Suppressor macrophage (primary cell): ENCODE measurements at regions not wholly inside any gene's neighbourhood (a gene's known extent, or its start where the extent isn't known, plus 50 kb on each side); places are given as distances from the start of the nearest gene placed in this dataset.
"Not testable (repeated sequence)": the region's sequence is repeated elsewhere in the genome, so short reads cannot be mapped to it uniquely, and the experiment has no call there.

Source experiments
- DNase-seq, 4 experiments: peaks; one replicate each; pipeline ENCODE4 v3.0.0-alpha.2; 2020 to 2022

DNA sequence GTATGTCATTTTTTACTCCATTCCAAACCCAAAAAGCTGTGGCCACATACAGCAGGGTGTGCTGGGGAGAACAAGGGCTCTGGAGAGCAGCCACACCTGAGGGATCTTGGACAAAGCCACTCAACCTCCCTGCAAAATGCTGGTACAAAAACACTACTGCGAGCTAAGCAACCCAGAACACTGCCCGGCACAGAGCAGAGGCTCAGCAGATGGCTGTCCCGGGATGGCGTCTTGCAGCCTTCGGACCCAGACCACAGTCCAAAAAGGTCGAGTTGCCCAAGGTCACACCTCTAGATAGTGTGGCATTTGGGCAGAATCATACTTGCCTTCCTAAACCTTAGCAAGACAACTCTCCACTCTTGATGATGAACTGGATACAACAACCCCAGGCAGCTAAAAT, 197.6 kb upstream of the PRKX start:
- DNase-seq: not testable (repeated sequence)

DNA sequence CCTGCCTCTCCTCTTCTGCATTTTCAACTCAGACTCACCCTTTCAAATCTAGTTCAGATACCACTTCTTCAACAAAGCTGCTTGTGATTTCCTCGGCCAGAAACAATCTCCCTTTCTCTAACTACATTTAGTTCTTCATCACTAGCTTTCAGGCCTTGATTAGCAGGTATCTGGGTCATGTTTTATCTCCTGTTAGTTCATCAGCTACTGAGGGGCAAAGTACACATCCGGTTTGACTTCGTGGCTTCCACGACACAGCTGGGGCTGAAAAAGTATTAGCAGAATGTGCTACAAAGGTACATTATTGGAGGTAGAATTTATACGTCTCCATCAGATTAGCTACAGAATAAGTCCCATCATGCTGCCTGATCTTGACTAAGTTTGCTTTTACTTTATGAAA, 197.2 kb upstream of the PRKX start:
- DNase-seq: not testable (repeated sequence)

DNA sequence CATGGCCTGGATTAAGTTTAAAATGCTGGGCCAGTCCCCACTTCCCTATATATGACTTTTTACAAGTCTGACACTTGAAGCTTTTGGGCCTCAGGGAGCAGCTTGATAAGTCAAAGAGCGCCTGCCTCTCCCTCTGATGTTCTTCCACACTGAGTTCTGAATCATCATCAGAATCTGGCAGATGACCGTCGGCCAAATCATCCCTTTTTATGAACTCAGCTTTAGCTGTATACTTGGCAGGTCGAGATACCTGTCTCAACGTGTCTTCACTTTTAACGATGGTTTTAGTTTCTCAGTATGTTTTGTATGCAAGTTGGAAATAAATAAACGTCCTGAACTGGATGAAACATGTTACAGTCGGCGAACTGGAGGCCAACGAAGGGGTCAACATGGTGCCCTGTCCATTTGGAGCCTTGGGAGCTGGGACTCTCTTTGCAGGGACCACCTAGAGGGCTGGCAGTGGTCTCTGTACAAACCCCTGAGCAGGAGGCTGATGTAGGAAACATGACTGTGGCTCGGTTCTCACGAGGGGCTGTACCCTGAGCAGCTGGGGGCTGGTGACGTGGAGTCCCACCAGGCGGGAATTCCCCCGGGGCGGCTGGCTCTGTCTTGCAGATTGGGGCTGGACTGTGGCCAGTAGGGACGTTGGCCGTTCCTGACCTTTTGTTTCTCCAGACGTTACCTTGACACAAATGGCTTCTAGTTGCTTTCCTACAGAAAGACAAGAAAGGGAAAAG, 192.2 kb upstream of the PRKX start:
- DNase-seq: not testable (repeated sequence)

DNA sequence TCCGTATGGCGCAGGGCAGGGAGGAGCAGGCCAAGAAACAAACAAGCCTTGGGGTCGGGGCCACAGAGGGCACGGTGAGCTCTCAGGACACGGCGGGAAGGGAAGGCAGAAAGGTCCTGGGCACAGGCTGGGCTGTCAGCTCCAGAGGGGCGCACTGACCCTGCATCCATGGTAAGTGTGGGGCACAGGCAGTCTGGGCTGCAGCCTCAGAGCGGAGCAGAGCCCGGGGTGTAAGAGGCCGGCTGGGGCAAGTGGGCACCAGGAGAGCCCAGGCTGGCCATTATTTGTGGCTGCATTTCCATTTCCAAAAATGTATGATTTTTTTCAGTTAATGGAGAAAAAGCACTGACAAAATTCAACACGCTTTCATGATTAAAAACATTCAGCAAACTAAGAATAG, 188.8 kb upstream of the PRKX start:
- not testable (repeated sequence) for DNase-seq

DNA sequence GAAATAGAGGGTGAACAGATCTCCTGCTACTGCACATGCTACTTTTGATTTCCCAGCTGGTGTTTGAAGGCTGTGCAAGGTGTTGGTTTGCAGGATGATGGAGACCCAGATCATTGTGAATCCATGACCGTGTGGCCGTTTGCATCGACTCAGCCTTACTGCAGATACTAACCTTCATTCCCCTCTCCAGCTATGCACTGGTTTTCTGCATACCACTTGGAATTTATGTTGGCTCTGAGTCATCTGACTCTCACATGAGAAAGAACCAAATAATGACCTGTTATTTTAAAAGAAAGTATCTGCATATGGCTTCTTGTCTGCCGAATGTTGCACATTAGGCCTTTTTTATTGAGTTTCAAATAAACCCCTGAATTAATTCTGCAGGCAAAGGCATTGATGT, 183.3 kb upstream of the PRKX start:
- not testable (repeated sequence) for DNase-seq

DNA sequence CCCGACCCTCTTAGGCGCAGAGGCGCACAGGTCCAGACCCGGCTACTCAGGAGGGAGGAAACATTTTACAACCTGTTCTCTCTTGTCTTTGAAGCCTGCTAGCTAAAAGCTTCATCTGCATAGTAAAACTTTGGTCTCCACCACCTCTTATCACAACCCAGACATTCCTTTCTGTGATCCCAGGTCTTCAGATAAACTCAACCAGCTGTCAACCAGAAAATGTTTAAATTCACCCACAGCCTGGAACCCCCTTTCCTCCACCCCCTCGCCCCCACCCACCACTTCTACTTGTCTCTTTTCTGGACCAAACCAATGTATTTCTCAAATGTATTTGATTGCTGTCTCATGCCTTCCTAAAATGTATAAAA, 169.1 kb upstream of the PRKX start:
- DNase-seq: not testable (repeated sequence)

DNA sequence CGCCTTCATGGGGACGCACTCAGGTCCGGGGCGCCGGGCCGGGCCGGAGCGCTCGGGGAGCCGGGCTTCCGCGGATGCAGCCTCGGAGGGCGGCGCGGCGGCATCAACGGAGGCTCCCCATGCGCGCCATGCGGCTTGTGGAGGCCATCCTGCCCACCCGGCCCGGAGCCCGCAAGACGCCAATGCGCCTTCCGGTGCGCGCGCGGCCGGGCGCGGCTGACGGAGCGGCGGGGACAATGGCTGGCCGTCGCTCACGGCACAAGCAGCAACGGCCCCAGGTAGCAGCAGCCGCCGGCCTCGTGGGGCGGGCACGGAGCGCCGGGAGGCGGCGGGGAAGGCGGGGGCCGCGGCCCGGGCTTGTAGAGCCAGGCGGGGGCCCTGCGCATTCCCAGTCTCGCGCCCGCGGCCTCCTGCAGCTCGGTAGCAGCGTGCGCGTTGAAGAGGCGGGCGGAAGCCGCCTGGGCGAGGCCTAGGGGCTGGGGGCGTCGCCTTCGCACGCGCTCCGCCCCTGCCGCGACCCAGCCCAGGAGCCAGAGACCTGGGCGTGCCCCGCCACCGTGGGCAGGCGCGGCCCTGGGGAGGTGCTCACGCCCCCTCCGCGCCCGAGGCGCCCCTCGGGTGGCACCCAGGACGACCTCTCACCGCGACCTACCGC, 168.6 kb upstream of the PRKX start:
- DNase-seq: not testable (repeated sequence)

DNA sequence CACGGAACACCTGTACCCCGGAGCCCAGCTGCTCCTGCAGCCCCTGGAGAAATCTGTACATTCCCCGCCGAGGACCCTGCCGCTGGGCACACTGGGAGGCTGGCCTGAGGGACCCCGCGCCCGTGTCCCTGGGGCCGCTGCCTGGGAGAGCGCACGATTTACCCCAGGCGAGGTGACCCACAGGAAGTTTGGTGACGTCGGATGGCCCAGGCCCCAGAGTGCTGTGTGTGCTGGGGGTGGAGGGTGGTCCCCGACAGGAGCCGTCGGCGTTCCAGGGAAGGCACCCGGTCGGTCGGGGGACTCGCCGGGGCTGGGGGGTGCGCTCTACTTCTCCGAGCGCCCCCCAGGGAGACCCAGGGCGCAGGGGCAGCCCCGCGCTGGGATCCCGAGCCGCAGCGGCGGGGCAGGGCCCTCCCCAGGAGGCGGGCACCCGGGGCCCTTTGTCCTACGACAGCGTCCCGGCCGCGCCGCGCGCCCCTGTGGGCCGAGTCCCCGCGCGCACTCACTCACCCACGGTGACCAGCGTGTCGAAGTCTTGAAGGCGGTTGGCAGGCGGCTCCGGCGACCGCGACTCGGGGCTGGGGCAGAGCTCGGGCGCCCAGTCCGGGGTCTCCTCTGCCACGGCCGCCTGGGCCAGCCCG, 167.9 kb upstream of the PRKX start:
- not testable (repeated sequence) for DNase-seq

DNA sequence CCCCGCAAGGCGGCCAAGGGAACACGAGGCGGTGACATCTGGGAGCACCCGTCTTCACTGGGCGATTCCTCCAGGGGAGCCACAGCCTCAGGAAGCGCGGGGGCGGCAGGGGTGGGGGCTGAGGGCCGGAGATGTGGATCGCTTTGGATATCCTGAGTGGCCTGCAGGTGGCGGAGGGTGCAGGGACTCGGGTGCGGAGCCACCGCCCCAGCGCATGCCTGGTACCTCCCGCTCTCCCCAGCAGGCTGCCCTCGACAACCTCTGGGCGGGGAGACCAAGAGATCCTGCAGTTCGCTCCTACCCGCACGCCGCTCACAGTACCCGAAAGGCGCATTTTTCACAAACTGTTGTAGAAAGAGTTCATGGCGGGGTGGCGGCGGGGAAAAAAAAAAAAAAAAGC, 162.9 kb upstream of the PRKX start:
- not testable (repeated sequence) for DNase-seq

DNA sequence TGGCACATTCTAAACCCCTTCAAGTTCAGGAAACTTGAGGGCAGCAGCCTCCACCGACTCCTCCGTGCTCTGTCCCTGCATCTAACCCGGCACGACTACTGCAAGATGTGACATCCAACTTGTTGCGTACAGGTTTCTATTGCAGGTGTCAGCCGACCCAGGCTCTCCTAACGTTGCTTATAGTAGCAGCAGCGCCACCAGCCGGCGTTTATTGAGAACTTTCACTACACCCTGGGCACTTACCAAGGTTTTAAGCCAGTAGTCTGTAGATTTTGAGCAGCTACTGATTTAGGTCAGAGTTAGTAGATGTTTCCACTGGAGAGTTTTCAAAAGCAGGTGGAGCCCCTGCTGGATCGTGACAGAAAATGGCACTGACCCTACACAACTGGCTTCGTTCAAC, 162.2 kb upstream of the PRKX start:
- not testable (repeated sequence) for DNase-seq

DNA sequence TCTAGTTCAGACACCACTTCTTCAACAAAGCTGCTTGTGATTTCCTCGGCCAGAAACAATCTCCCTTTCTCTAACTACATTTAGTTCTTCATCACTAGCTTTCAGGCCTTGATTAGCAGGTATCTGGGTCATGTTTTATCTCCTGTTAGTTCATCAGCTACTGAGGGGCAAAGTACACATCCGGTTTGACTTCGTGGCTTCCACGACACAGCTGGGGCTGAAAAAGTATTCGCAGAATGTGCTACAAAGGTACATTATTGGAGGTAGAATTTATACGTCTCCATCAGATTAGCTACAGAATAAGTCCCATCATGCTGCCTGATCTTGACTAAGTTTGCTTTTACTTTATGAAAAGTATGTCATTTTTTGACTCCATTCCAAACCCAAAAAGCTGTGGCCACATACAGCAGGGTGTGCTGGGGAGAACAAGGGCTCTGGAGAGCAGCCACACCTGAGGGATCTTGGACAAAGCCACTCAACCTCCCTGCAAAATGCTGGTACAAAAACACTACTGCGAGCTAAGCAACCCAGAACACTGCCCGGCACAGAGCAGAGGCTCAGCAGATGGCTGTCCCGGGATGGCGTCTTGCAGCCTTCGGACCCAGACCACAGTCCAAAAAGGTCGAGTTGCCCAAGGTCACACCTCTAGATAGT, 158.9 kb upstream of the PRKX start:
- not testable (repeated sequence) for DNase-seq

DNA sequence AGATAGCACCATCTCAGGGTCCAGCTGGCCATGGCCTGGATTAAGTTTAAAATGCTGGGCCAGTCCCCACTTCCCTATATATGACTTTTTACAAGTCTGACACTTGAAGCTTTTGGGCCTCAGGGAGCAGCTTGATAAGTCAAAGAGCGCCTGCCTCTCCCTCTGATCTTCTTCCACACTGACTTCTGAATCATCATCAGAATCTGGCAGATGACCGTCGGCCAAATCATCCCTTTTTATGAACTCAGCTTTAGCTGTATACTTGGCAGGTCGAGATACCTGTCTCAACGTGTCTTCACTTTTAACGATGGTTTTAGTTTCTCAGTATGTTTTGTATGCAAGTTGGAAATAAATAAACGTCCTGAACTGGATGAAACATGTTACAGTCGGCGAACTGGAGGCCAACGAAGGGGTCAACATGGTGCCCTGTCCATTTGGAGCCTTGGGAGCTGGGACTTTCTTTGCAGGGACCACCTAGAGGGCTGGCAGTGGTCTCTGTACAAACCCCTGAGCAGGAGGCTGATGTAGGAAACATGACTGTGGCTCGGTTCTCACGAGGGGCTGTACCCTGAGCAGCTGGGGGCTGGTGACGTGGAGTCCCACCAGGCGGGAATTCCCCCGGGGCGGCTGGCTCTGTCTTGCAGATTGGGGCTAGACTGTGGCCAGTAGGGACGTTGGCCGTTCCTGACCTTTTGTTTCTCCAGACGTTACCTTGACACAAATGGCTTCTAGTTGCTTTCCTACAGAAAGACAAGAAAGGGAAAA, 153.8 kb upstream of the PRKX start:
- not testable (repeated sequence) for DNase-seq

DNA sequence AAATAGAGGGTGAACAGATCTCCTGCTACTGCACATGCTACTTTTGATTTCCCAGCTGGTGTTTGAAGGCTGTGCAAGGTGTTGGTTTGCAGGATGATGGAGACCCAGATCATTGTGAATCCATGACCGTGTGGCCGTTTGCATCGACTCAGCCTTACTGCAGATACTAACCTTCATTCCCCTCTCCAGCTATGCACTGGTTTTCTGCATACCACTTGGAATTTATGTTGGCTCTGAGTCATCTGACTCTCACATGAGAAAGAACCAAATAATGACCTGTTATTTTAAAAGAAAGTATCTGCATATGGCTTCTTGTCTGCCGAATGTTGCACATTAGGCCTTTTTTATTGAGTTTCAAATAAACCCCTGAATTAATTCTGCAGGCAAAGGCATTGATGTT, 144.9 kb upstream of the PRKX start:
- DNase-seq: not testable (repeated sequence)

DNA sequence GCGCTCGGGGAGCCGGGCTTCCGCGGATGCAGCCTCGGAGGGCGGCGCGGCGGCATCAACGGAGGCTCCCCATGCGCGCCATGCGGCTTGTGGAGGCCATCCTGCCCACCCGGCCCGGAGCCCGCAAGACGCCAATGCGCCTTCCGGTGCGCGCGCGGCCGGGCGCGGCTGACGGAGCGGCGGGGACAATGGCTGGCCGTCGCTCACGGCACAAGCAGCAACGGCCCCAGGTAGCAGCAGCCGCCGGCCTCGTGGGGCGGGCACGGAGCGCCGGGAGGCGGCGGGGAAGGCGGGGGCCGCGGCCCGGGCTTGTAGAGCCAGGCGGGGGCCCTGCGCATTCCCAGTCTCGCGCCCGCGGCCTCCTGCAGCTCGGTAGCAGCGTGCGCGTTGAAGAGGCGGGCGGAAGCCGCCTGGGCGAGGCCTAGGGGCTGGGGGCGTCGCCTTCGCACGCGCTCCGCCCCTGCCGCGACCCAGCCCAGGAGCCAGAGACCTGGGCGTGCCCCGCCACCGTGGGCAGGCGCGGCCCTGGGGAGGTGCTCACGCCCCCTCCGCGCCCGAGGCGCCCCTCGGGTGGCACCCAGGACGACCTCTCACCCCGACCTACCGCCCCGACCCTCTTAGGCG, 130.2 kb upstream of the PRKX start:
- not testable (repeated sequence) for DNase-seq

DNA sequence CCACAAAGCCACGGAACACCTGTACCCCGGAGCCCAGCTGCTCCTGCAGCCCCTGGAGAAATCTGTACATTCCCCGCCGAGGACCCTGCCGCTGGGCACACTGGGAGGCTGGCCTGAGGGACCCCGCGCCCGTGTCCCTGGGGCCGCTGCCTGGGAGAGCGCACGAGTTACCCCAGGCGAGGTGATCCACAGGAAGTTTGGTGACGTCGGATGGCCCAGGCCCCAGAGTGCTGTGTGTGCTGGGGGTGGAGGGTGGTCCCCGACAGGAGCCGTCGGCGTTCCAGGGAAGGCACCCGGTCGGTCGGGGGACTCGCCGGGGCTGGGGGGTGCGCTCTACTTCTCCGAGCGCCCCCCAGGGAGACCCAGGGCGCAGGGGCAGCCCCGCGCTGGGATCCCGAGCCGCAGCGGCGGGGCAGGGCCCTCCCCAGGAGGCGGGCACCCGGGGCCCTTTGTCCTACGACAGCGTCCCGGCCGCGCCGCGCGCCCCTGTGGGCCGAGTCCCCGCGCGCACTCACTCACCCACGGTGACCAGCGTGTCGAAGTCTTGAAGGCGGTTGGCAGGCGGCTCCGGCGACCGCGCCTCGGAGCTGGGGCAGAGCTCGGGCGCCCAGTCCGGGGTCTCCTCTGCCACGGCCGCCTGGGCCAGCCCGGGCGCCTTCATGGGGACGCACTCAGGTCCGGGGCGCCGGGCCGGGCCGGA, 129.5 kb upstream of the PRKX start:
- DNase-seq: not testable (repeated sequence)

DNA sequence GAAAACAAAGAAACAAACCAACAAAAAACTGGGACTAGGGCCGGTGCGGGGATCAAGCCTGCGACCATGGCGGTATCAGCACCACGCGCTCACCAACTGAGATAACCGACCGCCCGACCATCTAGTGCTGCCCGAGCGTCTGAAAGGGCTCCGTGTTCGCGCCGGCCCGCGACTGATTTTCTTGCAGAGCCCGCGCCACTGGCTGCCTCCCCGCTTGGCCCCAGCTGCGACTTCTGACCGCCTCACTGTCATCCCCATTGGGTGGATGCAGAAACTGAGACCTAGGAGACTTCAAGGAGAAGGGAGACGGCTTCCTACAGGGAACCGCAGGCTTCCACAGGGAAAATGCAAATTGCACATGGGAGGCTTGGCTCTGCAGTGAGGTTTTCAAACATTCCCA, 125.3 kb upstream of the PRKX start:
- not testable (repeated sequence) for DNase-seq

DNA sequence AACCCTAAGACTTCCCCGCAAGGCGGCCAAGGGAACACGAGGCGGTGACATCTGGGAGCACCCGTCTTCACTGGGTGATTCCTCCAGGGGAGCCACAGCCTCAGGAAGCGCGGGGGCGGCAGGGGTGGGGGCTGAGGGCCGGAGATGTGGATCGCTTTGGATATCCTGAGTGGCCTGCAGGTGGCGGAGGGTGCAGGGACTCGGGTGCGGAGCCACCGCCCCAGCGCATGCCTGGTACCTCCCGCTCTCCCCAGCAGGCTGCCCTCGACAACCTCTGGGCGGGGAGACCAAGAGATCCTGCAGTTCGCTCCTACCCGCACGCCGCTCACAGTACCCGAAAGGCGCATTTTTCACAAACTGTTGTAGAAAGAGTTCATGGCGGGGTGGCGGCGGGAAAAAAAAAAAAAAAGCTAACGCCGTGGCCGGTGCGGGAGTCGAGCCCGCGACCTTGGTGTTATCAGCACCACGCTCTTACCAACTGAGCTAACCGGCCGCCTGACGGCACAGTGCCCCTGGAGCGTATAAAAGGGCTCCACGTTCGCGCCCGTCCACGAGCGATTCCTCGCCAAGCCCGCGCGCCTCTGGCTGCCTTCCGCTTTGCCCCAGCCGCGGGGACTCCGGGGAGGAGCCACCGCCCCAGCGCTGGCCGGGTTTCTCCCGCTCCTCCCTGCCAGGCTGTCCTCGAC, 124.7 kb upstream of the PRKX start:
- not testable (repeated sequence) for DNase-seq

DNA sequence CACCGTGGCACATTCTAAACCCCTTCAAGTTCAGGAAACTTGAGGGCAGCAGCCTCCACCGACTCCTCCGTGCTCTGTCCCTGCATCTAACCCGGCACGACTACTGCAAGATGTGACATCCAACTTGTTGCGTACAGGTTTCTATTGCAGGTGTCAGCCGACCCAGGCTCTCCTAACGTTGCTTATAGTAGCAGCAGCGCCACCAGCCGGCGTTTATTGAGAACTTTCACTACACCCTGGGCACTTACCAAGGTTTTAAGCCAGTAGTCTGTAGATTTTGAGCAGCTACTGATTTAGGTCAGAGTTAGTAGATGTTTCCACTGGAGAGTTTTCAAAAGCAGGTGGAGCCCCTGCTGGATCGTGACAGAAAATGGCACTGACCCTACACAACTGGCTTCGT, 123.8 kb upstream of the PRKX start:
- DNase-seq: not testable (repeated sequence)

DNA sequence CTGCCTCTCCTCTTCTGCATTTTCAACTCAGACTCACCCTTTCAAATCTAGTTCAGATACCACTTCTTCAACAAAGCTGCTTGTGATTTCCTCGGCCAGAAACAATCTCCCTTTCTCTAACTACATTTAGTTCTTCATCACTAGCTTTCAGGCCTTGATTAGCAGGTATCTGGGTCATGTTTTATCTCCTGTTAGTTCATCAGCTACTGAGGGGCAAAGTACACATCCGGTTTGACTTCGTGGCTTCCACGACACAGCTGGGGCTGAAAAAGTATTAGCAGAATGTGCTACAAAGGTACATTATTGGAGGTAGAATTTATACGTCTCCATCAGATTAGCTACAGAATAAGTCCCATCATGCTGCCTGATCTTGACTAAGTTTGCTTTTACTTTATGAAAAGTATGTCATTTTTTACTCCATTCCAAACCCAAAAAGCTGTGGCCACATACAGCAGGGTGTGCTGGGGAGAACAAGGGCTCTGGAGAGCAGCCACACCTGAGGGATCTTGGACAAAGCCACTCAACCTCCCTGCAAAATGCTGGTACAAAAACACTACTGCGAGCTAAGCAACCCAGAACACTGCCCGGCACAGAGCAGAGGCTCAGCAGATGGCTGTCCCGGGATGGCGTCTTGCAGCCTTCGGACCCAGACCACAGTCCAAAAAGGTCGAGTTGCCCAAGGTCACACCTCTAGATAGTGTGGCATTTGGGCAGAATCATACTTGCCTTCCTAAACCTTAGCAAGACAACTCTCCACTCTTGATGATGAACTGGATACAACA, 120.5 kb upstream of the PRKX start:
- not testable (repeated sequence) for DNase-seq

DNA sequence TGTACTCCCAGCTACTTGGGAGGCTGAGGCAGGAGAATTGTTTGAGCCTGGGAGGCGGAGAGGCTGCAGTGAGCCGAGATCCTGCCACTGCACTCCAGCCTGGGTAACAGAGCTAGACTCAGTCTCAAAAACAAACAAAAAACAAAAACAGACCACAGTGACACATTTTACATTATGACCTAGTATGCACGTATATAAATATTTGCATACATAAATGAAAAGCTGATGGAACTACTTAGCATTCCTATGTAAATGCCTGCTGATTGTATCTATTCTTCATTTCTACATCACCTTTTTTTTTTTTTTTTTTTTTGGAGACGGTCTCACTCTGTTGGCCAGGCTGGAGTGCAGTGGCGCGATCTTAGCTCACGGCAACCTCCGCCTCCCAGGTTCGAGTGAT, 116.6 kb upstream of the PRKX start:
- DNase-seq: not testable (repeated sequence)
